ENCODE measurements at regions not wholly inside any gene's neighbourhood (a gene's known extent, or its start where the extent isn't known, plus 50 kb on each side); places are given as distances from the start of the nearest gene placed in this dataset.

DNA sequence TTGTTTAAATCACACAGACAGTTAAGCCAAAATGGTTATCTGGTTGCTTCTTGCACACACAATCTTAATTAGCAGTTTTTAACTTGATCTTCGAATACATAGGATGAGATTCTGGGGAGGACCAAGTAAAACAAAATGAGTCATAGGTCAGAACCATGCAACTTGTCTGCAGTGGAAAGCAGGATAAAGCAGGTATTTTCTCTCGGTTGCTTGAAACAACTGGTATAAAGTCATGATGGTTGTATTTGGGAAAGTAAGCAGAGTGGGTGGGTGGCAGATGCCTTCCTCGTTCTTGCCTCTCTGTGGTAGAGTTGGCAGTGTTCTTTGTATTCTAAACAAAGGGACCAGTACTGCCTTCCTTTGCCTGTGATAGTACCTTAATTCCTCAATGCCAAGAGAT lies 167.0 kb downstream of the COG6 start:
- Histone ChIP-seq H3K27me3 (ENCODE audit: control insufficient read depth in 2 of 2, insufficient read depth in 2 of 2, low read length in 2 of 2) (no peaks in the 10 kb centered on the region; a peak in 1 of 5 replicates), H3K79me2 (ENCODE audit: control insufficient read depth, insufficient read depth, low read length) (no peaks in the 10 kb centered on the region), H2AFZ (ENCODE audit: low read depth, low read length) (no peak overlapping the region), H3K4me1 (replicated peaks in 1 of 2; ENCODE audit: control insufficient read depth in 2 of 2, insufficient read depth in 2 of 2, low read length in 2 of 2) (no peaks in the 10 kb centered on the region), H3K4me2 (ENCODE audit: insufficient read depth, low read length) (no peak overlapping the region), H3K27ac (ENCODE audit: extremely low read depth, low read depth, low read length) (no peak overlapping the region), H3K9me3 (replicated peaks; ENCODE audit: control insufficient read depth, insufficient read depth, low read depth, low read length) (no peaks in the 10 kb centered on the region), H4K20me1 (replicated peaks; ENCODE audit: control insufficient read depth, insufficient read depth, low read length) (no peaks in the 10 kb centered on the region), H3K4me3 (no peak overlapping the region), H3K9me1 (ENCODE audit: control insufficient read depth, insufficient read depth, low read length) (no peaks in the 10 kb centered on the region), H3K9ac (ENCODE audit: insufficient read depth in 1 of 2, low read depth in 2 of 2, low read length in 2 of 2) (no peak overlapping the region), H3K36me3 (ENCODE audit: control insufficient read depth, insufficient read depth, low read length) (no peaks in the 10 kb centered on the region)
- BruUV-seq (replicated peaks) = no TSS peak
- no peak for ATAC-seq
- intact Hi-C loops (cut with micrococcal nuclease) (no loop called here), in situ Hi-C loops (cut with MboI) (no loop called here)
- DNase-seq (ENCODE audit: extremely low read depth in 1 of 4, low spot score in 3 of 4) = no peak
- 0% methylated on average over 3 of the region's 3 CpGs for WGBS (ENCODE audit: insufficient coverage, low coverage, missing lambda C conversion rate)
- POLR2A ChIA-PET = no interaction called here
- CTCF ChIA-PET (ENCODE audit: low intra/inter-chr PET ratio) = no interaction called here
- TF ChIP-seq ZNF23 (CRISPR knock-in tag; IDR thresholded peaks at IDR 0.05) (no peak), ATF1 (CRISPR knock-in tag; IDR thresholded peaks at IDR 0.05) (no peak), ATF1 (tag; IDR thresholded peaks at IDR 0.05) (no peak), KLF16 (IDR thresholded peaks at IDR 0.05) (no peak), SNAPC5 (CRISPR knock-in tag; IDR thresholded peaks at IDR 0.05) (no peak), ZNF512 (tag; IDR thresholded peaks at IDR 0.05) (no peak), ZC3H4 (CRISPR knock-in tag; IDR thresholded peaks at IDR 0.05; ENCODE audit: borderline replicate concordance) (no peak), JUND (IDR thresholded peaks at IDR 0.05; ENCODE audit: borderline replicate concordance, low read depth, low read length) (no peak), JUND (tag; IDR thresholded peaks at IDR 0.05; ENCODE audit: borderline replicate concordance, low read depth, low read length) (no peak), CBFA2T3 (IDR thresholded peaks at IDR 0.05) (no peak), CBFA2T2 (conservative IDR thresholded peaks at IDR 0.05) (no peak), DLX4 (CRISPR knock-in tag; IDR thresholded peaks at IDR 0.05) (no peak), CEBPG (CRISPR knock-in tag; IDR thresholded peaks at IDR 0.05) (no peak), CEBPG (tag; conservative IDR thresholded peaks at IDR 0.05 in 1 of 2, IDR thresholded peaks at IDR 0.05 in 1 of 2) (no peak), PHB2 (IDR thresholded peaks at IDR 0.05; ENCODE audit: low read depth) (no peak), ZNF785 (CRISPR knock-in tag; IDR thresholded peaks at IDR 0.05) (no peak)
- FAIRE-seq = no peak
